SW 1271 (cell line): ENCODE measurements at regions not wholly inside any gene's neighbourhood (a gene's known extent, or its start where the extent isn't known, plus 50 kb on each side); places are given as distances from the start of the nearest gene placed in this dataset.

Experiments
- DNase-seq, 2 experiments: peaks; one replicate each; lab custom pipeline; 2025; lab: John Stamatoyannopoulos, UW

DNA sequence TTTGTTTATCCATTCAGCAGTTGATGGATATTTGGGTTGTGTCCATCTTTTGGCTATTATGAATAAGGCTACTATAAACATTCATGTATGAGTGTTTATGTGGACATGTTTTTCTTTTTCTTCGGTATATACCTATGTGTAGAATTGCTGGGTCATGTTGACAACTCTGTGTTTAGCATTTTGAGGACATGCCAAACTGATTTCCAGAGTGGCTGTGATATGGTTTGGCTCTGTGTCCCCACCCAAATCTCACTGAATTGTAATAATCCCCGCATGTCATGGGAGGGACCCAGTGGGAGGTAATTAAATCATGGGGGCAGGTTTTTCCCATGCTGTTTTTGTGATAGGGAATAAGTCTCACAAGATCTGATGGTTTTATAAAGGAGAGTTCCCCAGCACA lies 439.7 kb downstream of the UTRN start:
- DNase-seq, result no peak

DNA sequence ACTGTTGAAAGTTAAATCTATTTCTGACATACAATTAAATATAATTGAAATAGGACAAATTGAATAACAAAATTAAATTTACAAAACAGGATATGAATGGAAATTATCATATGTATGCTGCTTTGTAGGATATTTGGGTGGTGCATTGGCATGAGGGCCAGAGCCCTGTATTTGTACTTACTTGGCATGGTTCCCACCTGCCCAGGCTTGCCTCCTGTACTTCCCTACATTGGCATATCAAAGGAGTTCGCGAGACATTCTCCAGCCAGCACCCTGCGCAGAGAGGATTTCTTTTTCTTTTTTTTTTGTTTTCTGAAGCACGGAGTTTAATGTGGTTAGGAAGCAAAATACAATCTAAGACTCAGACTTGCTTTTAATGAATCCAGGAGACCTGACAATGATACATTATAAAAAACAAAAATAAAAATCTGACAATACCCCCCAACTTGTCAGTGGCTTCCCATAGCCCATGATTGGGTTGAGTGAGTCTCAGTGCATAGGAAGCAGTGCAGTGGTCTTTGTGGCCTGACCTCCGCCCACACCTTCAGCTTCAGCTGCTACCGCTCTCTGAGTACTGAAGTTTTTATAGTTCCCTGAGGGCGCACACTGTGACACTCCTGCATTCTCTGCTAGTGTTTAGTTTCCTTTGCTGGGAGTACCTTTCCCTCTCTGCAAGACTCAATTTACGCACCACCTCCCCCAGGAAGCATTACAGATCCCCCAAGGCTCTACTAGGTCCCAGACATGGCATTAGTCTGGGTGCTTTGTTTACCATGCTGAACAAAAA lies 440.8 kb downstream of the UTRN start:
- DNase-seq, result no peak

DNA sequence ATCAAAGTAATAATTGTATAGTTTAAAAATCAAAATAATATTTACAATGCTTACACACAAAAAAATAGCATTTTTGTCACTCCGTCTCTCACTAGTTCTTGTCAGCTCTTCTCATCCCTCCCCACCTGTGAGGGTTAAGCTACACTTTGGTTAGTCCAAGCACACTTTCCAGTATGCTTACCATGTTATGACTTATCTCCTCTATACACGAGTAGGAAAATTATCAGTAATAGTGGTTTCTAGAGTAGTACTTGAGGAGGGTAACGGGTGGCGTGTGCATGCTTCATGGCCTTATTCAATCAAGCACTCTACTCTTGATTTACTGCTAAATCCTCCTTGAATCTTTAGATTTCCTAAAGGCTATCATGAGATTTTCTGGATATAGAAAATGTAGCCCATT lies 443.7 kb downstream of the UTRN start:
- no peak for DNase-seq

- no peak for DNase-seq
These were observed 444.4 kb downstream of the UTRN start for GRCh38 chr6:144729502-144729901.

- no peak for DNase-seq
These were observed 445.0 kb downstream of the UTRN start for GRCh38 chr6:144730088-144730645.

DNA sequence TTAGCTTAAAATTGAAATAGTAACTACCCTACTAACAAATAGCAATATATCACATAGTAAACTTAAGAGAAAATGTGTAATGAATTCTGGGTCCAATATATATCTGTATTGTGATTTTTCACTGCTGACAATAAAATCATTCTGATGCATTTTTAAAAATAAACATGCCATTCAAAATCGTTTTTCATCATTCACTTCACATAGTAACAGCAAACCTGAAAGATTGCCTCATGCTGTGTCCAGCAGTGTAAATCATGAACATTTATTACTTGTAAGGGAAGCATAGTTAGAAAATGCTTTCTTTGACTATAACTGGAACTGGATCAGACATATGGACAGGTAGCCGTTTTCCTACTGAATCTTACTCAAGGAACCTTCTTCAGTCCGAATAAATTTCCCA lies 446.1 kb downstream of the UTRN start:
- no peak for DNase-seq

DNA sequence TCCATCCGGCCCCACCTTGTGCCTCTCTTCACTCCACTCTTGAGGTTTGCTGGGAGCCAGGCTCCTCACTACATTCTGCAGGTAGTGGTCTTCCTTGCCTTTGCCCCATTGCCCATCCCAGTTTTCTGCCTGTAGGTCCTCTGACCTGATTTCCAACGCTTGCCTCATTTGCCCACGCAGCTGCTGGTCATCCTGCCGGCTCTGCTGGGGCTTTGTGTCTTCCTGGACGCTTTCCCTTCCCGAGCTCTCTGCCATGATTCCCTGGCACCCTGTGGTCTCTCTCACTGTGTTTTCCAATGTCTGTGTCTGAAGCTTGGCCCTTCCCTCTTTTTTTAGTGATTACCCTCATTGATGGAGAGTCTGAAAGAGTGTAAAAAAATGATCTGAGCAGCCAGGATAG lies 451.6 kb downstream of the UTRN start:
- no peak for DNase-seq

DNA sequence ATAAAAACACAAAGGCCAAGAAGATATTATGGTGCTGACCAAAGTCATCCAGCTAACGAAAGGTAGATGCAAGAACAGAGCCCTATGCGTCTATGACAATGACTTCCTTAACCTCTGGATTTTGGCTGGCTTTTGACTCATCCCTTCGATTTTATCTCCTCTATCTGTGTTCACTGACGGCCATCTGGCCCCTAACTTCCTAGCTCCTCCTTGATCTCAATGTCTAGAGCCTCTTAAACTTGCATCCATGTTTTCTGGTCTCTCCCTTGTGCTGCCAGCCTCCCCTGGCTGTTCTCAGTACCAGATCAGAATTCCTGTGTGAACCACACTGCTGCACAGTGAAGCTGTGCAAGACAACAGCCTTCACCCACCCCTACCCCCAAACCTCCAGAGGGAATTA lies 452.9 kb downstream of the UTRN start:
- DNase-seq, result no peak

DNA sequence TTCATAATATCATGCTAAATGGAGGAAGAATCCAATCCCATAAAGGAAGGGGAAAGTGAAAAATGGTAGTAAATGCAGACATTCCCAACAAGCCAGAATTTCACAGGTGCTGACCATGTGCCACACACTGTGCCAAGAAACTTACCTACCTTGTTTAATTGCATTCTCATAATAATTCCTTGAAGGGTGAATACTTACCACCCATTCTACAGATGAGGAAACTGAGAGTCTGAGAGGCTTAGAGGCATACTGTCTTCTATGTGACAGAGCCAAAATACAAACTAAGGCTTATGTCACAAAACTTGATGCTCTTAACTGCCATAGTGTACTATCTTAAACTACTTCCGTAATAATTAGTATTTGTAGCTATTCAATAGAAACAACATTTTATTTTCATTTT lies 454.7 kb downstream of the UTRN start:
- no peak for DNase-seq

DNA sequence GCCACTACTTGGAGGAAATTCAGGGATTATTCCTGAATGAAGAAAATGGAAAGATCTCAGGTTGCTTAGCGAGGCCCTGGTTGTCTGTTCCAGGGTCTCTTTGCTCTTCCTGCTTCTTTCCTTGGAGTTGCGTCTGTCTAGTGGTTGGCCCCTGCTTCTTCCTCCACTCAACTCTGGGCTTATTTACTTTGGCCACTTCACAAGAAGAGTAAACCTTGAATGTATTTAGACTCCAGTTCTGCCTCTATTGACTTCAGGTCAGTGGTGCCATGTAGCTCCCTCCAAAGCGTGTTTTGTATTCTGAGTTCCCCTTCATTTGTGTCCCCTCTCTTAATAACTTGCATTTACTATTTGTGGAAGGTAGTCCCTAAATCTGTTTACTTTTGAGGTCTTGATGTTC lies 456.5 kb downstream of the UTRN start:
- DNase-seq, result no peak

DNA sequence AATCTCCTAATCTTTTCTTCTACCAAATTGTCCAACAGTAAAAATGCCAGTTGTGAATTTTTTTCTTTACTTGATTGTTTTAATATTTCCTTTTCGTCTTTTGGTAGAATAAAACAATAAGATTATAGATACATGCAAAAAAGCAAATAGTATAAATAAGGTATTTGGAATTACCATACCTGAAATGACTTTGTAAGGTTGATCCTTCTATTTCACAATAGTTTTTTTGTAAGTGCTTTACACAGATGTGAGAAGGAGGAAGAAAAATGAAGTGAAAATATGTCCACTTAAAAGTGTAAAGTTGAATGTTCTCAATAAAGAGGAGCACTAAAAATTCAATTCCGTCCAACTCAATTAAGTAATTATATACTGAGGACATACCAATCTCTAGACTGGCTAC lies 457.6 kb downstream of the UTRN start:
- DNase-seq, result no peak

GRCh38 chr6:144744720-144745119 lies 459.6 kb downstream of the UTRN start:
- DNase-seq, result no peak

DNA sequence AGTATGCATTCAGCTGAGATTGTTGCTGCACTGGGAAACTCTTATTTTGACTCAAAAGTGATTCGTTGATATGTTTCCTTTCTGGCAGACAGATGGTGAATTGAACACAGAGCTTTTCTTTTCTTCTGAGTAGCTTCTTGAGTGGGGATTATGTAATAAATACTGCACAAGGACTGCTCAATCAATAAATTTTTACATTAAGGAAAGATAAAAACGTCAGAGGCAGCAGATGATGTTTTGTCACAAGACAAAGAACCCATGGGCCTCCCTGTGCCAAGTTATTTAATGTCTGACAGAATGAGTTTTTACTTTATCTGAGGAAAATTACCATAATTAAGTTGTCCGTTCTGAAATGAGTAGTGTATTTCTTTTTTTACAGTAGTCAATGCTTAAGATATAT lies 460.3 kb downstream of the UTRN start:
- no peak for DNase-seq

GRCh38 chr6:144746902-144747469 lies 461.9 kb downstream of the UTRN start:
- DNase-seq, result no peak

GRCh38 chr6:144749263-144749662 lies 464.1 kb downstream of the UTRN start:
- DNase-seq, result no peak

DNA sequence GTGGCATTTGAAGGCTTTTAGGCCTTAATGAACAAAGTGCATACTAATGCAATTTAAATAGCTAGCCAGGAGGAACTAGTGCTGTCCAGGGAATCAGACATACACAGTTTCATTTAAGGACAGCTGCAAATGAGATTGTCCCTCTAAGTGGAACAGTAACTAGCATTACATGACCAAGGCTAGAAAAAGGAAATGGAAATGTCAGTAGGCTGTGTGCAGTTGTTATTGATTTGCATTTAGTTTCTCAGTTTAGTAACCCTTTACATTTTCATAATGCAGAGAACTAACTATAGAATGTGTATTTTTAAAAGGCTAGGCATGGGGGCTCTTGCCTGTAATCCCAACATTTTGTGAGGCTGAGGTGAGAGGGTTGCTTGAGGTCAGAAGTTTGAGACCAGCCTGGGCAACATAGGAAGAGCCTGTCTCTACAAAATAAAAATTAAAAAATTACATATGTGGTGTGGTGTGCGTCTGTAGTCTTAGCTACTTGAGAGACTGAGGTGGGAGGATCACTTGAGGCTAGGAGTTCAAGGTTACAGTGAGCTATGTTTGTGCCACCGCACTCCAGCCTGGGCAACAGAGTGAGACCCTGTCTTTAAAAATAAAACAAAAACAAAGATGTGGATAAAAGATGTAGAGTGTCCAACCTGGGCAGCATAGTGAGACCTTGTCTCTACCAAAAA lies 468.0 kb downstream of the UTRN start:
- DNase-seq, result no peak

- no peak for DNase-seq
These were observed 471.3 kb downstream of the UTRN start for GRCh38 chr6:144756469-144756868.

- no peak for DNase-seq
These were observed 472.2 kb downstream of the UTRN start for GRCh38 chr6:144757299-144757698.

DNA sequence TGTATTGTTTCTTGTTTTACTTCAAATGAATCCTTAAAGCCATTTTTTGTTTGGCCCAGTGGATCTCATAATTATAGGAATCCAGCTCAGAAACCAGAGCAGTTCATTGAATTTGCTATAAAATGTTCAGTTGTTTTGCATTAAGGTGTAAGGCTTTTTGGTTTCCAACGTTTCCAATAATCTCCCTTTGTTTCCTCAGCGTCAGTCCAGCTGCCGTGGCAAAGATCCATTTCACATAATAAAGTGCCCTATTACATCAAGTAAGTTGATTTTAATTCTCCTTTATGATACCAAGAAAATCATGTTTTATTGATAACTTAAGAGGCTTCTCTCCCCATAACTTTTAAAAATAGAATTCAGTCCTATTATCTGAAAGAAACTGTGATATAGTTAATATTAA lies 472.6 kb downstream of the UTRN start:
- no peak for DNase-seq

DNA sequence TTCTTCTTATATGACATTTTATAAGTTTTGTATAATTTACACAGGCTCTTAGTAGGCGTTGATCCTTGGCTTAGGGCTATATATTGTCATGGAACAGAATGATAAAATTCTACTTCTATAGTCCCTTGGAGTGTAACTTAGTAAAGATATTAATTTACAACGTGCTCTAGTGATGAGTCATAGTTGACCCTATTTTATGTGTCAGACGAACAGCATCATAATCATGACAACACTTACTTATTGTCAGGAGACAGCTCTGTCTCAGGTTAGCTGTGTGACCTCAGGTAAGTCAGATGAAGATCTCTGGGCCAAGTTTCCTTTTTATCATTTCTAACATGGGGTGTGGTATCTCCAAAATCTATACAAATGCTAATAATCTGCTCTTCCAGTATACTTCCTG lies 473.5 kb downstream of the UTRN start:
- DNase-seq, result no peak

DNA sequence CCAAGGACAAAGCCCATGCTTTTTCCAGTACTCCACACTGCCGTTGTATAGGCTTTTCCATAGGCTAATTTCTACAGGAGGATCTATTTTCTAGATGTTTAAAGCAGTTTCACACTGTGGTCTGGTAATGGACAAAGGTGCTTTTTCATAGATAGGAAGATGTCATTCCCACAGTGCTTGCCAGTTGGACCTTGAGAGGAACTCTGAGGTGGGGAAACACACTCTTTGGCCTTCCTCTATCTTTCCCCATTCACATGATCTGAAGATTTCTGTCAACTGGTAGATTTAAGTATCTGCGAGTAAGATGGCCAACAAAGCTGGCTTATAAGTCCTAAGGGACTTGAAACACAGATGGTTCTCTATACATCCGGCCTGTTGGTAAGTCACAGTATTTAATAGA lies 477.3 kb downstream of the UTRN start:
- no peak for DNase-seq

GRCh38 chr6:144767051-144767450 lies 481.9 kb downstream of the UTRN start:
- no peak for DNase-seq

GRCh38 chr6:144768551-144769075 lies 483.5 kb downstream of the UTRN start:
- DNase-seq, result no peak
